ENCODE measurements at regions not wholly inside any gene's neighbourhood (a gene's known extent, or its start where the extent isn't known, plus 50 kb on each side); places are given as distances from the start of the nearest gene placed in this dataset.

DNA sequence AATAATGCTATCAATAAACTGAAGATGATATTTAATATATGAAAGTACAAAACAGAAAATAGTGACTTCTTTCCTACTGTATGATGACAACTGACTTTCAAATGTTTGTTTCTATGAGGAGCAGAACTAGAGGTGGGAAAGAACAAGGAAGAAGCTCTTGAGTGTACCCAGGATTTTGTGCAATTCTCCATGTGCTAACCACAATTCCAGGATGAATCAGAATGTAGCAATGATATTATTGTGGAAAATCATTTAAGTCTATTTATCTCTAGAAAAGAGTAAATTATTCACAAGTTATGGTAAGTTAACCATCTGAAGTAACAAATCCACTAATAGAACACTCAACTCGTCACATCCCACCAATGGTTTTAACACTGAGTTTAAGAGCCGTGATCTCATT lies 324.1 kb upstream of the EMCN start:
- no peak for DNase-seq

DNA sequence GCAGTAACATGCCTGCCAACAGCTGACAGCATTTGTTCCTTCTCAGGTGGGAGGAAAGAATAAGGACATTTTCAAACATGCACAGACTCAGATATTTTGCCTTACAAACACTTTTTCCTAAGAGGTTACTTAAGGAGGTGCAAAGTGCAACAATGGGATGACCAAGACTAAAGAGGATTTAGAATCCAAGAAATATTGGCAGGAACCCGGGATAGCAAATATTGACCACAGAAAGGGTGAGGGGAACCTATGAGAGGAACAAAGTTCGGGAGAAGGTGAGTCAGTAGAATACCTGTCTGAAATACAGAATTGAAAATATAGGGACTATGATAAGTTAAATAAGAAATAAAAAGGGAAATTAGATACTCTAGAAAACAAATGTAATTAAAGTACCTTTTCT lies 321.9 kb upstream of the EMCN start:
- DNase-seq = no peak

DNA sequence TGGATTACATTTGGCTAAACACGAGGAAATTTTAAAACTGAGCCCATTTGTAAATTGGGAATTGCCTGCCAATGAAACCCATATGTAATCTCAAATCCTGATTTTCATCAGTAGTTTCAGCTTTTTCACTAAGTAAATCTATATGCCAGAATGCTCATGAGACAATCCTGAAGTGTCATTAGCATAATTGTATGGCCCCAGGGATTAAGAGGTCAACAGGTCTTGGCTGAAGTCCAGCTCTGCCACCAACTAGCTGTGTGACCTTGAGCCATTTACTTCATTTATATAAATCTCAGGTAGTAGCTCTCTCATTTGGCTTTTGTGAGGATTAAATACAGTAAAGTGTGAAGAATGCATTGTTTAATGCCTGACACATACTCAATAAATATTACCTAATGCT lies 320.5 kb upstream of the EMCN start:
- DNase-seq = no peak

DNA sequence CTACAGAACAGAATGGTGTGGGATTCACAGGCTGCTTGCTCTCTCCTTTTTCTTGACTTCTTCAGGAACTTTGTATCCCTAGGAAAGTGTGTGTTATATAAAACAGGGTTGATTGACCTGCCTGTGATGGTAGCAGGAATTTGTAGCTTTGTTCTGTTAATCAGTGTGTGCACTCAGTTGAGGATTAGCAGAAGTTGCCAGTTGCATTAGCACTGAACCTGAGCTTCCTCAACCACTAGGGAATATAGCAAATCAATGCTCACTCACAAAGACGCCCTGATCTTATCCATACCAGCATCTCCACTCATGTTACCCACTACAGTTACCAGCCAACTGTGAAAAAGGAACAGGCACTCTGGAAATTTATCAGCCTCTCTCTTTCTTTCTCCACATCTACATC lies 319.1 kb upstream of the EMCN start:
- DNase-seq = no peak

DNA sequence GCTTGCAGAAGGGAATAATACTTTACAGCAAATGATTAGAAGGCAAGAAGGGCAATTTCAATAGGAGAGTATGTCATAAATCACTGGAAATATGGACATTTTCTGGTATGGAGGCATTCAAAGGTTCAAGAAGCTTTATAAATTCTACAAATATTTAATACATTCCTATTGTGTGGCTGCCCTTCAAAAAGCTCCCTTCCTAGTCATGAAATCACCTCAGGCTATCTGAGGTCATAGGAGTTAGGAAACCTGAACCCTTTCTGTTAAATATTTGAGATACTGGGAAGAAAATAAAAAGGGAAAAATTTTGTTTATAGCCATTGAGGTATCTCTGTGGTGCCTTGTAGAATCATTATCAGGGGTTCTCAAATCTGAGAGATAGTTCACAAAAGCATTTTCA lies 316.8 kb upstream of the EMCN start:
- DNase-seq = no peak

DNA sequence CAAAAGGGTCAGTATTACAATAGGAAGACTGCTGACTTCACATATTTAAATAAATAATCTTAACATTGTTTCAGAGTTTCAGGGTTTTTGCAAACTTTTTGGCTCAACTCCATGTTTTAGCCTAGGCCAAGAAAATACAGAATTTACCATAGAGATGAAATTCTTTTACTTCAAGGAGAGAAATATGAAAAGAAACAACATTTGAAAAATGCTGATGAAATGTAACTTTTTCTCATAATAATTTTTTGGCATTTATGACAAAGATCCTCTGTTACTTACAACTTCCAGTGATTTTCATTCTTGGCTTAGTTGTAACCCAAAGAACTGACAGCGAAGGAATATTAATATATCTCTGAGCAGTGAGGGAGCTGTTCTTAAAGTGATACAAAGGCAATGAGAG lies 316.1 kb upstream of the EMCN start:
- no peak for DNase-seq

DNA sequence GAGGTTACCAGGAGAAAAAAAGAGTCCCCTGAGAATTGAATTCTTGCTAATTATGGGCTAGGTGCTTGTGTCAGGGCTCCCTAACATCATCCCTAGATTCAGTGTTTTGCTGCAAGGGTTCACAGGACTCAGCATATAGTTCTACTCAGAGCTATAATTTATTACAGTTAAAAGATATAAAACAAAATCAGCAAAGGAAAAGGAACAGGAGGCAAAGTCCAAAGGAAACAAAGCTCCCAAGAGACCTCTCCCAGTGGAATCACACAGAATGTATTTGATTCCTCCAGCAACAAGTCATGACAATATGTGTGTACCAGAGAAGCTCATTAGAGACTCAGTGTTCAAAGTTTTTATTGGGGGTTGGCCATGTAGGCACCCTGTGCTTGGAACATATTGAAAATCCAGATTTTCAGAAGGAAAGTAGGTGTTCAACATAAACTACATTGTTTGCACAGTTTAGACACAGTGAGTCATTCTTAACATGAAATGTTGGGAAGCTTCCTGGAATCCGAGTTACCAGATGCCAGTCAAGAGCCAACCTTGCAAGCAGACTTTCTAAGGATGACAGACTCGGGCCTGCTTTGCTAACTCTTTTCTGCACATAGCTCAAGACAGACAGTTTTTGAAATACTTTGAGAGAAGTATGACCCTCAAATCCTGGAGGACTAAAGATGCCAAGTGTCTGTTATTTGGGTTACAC lies 311.3 kb upstream of the EMCN start:
- no peak for DNase-seq

DNA sequence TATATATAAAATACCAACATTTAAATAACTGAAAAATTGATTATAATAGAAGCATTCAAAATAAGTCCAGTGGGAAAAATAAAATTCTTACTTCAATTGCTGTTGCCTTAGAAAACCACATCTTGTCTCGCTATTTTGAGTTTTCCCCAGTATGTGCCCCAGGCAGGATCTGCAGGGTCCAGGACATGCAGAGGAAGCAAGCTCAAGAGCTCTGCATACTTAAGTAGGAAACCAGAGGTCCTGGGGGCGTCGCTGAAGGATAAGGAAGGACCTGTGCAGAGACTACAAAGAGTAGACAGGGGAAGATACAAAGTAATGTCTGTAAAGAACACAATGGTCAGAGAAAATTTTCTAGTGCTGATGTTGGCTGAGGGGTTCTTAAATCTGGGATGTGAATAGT lies 310.5 kb upstream of the EMCN start:
- no peak for DNase-seq

DNA sequence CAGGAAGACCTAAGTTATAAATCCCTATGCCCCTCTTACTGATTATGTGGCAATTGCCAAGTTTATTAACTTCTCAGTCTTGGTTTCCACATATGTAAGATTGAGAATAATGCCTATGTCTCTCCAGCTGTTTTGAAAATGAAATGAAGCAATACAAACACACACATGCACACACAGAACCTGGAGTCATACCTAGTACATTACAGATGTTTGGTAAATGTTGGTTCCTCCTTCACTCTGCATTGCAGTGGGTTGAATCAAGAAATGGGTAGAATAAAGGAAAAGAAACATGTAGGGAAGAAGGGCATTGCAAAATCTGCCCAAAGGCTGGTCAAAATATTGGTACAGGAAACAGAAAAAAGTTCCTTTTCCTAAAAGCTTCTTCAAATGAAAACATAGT lies 309.9 kb upstream of the EMCN start:
- DNase-seq = no peak

DNA sequence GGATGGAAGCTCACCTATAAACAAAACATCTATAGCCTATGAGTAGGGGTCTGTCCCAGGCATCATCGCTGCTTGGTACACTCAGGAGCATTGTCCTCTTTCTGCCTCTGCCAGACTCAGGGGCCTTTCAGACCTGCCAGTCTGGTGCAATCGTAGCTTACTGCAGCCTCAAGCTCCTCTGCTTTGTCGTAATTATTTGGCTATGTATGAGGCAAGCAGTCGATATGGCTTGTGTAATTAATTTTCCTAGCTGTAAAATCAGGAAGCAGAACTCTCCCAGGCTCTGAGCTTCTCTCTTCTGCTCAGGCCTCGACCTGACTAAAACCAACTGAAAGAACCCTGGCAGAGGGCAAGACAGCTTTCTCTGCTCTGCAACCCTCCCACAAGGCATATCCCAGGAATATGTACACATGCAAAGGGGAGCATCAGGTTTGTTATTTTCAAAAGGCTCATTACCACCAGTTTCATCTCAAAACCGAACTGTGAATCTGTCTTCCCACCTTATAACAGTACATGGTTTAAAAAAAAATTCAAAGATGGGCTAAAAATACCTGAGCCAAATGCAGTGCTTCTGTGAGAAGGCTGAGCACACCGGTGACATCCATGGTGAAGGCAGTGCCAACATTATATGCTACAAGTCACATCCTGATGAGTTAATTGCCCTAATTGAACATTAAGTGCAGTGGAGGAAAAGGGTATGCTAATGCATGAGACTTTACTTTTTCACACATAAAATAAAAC lies 309.2 kb upstream of the EMCN start:
- DNase-seq = no peak

DNA sequence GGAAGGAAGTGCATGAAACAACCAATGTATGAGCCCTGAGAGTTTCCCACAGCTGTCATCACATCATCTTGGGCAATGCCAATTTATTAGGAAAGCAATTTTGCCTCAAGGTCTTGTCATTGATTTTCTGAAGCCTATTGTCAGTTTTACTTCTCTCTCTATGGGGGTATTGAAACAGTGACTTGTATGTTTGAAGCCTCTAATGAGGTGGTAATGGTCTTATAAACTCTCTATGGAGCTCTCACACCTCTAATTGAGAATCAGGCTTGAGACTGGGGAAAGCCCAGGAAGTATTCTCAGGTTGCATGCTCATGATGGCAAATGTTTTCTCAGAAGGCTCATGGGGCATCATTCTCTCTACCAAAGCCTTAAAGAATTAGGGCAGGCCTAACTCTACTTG lies 308.2 kb upstream of the EMCN start:
- DNase-seq = no peak

DNA sequence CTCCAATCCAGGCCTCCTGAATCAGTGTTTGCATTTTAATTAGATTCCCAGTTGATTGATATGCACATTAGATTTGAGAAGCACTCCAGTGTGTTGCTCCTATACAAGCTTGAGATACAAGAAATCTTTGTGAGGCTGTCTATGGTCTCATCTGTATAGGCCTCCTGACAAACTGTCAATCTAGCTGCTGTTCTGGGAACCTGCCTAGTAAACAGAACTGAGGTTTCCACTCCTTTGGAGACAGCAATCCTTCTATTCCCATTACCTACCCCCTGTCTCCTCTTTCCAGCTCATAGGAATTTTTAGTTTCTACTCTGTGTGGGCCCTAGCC lies 306.1 kb upstream of the EMCN start:
- DNase-seq = no peak

DNA sequence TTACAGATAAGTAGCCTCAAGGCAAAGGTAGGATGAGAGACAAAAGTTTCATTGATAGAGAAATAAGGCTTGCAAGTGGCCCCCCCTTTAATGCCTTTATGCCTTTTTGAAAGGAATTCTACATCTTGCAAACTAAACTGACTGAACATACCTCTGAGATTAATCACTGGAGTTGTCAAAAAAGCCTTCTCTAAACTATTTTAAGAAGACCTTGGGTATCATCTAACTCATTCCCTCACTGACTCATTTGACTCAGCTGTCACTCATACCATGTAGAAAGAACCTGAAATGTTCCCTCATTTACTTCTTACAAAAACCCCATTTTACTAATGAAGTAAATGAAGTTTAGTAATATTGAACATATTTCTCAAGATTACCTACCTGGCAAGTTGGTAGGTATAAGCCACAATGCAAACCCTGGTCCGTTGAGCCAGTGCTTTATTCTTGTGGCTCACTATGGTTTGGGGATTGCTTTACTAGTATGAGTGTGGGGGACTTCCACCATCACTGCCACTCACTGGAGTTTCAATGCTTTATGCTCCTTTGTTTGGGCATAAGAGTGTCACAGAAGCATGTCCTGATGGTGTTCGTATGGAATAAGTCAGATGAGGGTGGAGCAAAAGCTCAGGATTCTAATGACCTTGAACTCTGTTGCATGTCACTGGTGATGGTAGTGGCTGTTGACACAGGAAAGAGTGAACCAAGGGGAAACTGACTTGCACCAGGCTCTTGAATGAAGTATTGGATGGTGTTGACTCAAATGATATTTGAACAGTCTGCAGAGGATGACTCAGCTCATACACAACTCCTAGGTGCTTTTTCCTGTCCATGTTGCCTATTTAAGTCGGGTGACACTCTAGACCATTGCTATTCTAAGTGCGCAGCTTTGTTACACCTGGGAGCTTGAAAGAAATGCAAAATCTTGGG lies 305.5 kb upstream of the EMCN start:
- DNase-seq = no peak

DNA sequence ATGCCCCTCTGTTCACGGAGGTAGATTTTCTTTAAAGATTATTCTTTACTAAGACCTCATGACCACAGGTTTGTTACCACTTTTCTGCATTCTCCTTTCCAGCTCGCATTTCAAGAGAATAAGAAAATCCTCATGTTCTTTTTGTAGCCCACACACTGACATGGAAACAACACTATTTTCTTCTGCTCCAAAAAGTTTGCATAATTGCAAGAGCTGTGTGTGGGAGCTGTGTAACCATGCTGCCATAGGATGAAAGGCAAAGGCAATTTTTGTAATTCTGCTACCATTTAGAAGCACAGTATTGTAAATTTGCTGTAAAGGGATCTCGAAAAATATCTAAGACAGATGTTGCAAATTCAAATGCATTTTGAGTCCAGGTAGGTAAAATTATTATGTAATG lies 302.4 kb upstream of the EMCN start:
- no peak for DNase-seq

DNA sequence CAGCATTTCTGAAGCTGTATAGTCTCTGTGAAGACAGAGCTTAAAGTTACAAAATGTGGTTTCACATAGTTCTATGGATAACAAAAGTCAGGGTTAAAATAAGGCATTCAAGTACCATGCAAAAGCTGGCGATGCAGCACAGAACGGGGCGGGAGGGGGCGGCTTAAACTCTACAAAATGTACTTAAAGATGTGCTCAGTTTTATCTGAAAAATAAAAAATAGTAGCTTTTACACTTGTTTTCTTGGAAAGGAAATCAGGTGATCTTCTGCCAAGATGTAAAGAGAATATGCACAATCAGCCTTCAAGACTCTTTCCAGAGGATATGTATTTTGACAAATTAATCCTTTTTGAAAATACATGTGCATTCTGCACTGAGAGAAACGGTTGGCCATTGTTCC lies 301.7 kb upstream of the EMCN start:
- DNase-seq = no peak

DNA sequence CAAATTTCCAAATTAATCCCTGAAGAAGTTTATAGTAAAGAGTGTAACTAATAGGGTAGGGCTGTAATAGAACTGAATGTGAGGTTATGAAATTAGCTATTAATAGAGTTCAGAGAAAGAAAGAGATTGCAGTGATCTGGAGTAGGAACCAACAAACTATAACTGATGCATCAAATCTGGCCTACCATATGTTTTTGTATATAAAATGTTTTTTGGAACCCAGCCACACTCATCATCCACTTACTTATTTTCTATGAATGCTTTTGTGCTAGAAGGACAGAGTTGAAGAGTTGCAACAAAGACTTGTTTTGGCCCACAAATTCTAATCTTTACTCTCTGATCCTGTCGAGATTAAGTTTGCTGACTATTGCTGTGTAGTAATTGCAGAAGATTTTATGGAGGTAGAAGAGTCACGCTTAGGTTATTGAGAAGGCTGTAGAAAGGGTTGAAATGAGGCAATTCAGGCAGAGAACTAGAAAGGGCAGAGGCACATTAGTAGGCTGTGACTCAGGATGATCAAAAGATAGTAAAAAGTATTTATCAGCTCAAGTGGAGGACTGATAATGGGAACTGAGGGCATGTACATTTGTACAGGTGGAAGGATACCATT lies 298.7 kb upstream of the EMCN start:
- DNase-seq = no peak

DNA sequence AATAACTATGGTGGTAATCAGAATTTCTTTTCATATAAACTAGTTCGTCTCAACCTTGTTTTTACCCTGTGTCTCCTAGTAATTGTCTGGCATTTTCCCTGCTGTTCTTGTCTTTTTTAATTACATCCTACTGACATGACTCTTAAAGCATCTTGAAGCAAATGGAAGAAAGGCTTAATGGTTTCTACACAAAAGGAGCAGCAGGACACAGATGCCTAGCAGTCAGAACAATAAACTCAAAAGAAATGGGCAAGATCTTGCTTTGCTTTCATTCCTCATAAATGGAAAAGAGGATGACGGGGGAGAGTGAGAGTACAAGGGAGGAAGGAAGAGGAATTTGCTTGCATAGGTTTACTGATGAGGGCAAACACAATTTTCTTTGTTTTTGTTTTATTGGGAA lies 293.2 kb upstream of the EMCN start:
- no peak for DNase-seq

DNA sequence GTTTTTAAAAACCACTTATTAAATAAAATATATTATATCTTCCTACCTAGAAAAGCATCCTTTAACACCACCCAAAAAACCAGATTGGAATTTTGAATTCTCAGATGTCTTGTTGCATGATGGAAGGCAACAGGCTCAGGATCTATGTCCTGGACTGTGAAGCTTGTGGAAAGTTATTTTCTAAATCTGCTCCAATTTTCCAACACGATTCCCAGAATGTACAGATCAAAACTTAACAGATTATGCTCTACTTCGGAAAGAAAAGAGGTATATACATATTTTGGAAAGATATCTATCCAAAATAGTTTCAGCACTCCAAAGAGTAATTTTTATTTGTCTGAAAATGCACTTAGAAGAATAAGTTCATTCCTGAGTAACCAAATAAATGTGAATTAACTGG lies 291.7 kb upstream of the EMCN start:
- DNase-seq = no peak

DNA sequence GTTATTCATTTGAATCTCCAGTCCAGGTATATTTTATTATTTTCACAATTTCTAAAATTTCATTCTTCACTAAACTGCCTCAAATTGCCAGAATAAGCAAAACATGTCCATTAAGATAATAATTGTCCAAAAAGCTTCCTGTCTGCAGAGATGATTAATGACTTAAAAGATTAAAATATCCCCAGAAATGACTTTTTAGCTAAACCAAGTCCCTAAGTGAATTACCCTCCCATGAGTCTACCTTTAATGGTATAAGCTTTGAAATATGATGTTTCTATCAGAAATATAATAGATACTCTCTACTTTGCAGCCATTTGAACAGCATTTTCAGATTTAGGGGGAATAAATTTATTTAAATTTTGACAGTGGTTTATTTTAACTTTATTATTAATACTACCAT lies 289.2 kb upstream of the EMCN start:
- DNase-seq = no peak

DNA sequence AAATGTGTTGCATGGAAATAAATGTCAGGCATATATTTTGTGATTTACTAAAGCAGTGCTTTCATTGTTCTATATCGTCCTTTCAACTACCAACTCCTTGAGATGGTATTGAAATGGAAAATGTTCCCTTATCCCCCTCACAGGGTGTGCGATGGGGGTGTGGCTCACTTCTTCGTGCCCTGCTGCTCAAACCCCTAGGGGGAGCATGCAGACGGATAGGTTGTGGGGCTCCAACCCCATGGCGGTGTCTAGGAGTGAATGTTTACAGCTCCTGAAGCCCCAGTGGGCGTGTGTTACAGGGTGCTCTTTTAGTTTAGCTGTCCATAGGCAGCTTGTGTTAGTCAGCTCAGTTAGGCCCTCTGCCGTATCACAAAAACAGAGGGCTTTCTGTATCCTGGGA lies 287.7 kb upstream of the EMCN start:
- no peak for DNase-seq

DNA sequence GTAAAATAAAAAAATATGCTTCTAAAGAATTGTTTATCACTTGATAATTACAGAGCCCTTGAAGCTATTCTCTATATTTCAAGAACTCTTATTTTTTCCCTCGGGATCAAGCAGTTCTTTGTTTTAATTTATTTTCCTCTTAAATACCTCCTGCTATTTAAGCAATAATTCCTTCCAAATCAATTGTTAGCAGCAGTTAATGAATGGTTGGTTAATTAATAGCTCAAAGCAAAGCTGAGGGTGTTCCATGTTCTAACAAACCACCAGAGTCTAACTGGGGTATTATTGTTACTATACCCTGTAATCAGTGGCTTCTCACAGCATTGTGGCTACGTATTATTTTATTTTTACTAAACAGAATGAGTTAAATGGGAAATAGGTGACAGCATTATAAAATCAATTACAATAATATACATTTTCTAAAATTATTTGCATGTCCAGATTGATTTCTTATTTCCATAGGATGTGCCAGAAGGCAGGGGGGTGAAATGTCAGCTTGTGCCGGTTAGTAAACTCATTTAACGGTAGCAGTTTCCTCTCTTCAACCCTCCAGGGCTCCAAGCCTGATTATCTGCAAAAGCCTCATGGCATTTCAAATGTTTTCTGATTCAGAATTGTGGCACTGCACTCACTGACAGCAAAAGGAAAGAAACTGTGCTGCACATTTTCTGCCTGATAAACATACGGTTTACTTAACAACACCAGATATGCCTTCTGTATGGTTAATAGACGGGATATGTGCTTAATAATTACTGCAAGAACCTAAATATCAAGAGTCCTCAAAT lies 286.9 kb upstream of the EMCN start:
- no peak for DNase-seq

DNA sequence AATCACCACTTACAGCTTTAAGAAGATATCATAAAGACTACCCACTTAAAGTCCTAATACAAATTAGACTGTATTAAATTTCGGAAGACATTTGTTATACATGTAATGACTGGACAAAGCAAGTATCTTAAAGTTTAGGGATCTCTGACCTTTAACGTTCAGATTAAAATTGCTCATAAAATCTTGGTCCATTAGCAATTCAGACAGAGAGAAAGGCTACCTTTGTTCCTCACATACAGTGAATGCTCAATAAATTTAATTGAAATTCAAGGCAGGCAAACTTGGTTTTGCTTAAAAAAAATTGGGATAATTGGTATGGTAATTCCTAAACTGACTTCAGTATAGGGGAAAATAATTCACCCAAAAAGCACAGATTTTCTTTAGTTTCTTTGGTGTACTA lies 285.9 kb upstream of the EMCN start:
- no peak for DNase-seq

Measured in RPMI8226 (cell line).